ENCODE measurements at regions not wholly inside any gene's neighbourhood (a gene's known extent, or its start where the extent isn't known, plus 50 kb on each side); places are given as distances from the start of the nearest gene placed in this dataset.

- no peak for TF ChIP-seq CTCF (CRISPR knock-in tag; IDR thresholded peaks at IDR 0.05)
- TF ChIP-seq ZNF670 (CRISPR knock-in tag; IDR thresholded peaks at IDR 0.05; ENCODE audit: borderline replicate concordance): no peak
- TF ChIP-seq MATR3 (CRISPR knock-in tag; IDR thresholded peaks at IDR 0.05): no peak
- no peak for TF ChIP-seq ATF2 (CRISPR knock-in tag; IDR thresholded peaks at IDR 0.05)
- no peak for TF ChIP-seq ZNF251 (CRISPR knock-in tag; IDR thresholded peaks at IDR 0.05)
- no peak for TF ChIP-seq CHD4 (IDR thresholded peaks at IDR 0.05; ENCODE audit: borderline replicate concordance, low read length)
- TF ChIP-seq MXD4 (CRISPR knock-in tag; IDR thresholded peaks at IDR 0.05): no peak
- no peak for TF ChIP-seq CCDC6 (CRISPR knock-in tag; IDR thresholded peaks at IDR 0.05)
- no peak for TF ChIP-seq ZKSCAN8 (CRISPR knock-in tag; IDR thresholded peaks at IDR 0.05; ENCODE audit: borderline replicate concordance)
Measured at GRCh38 chr11:15828215-15828853, 528.0 kb downstream of the SOX6 start.
